PC-3 (cell line): ENCODE measurements at regions not wholly inside any gene's neighbourhood (a gene's known extent, or its start where the extent isn't known, plus 50 kb on each side); places are given as distances from the start of the nearest gene placed in this dataset.

Experiments used
- EZH2 ChIP-seq: fragments of 300-600 bp; sonication (generic); IDR thresholded peaks from one replicate; pipeline ENCODE4 v1.6.1; 2017; ENCODE audit warnings: antibody characterized with exemption, mild to moderate bottlenecking, low read length; ENCODE audit not compliant: unreplicated experiment
- EZH2phosphoT487 ChIP-seq: fragments of 300-600 bp; sonication (generic); IDR thresholded peaks from 2 replicates; pipeline ENCODE4 v1.6.1; 2018; ENCODE audit warnings: mild to moderate bottlenecking, antibody characterized with exemption, low read length, borderline replicate concordance
- TF ChIP-seq, protein P1 (sequence below): fragments of 300-600 bp; sonication (generic); conservative IDR thresholded peaks from 2 replicates; pipeline ENCODE4 v1.5.1; 2017; ENCODE audit warnings: antibody characterized with exemption, low read depth, mild to moderate bottlenecking, low read length

DNA sequence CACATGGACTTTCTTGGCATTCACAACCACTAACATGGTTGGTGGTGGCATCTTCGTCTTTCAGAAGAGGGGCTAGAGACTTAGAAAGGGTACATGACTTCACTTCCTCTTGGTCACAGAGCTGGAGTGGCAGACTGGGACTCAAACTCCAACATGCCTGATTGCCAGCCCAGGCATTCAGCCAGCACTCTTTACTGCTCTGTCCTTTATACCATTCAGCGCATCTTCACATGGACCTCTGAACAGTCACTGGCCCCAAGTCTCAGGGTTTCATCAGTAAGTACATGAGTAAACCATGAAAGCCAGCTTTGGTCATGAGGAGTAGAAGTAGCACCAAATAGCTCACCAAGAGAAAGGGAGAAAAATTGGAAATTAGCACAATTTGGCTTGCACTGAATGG is 148.4 kb upstream of the KLF14 start:
- TF ChIP-seq EZH2, result no peak
- TF ChIP-seq, protein P1, sequence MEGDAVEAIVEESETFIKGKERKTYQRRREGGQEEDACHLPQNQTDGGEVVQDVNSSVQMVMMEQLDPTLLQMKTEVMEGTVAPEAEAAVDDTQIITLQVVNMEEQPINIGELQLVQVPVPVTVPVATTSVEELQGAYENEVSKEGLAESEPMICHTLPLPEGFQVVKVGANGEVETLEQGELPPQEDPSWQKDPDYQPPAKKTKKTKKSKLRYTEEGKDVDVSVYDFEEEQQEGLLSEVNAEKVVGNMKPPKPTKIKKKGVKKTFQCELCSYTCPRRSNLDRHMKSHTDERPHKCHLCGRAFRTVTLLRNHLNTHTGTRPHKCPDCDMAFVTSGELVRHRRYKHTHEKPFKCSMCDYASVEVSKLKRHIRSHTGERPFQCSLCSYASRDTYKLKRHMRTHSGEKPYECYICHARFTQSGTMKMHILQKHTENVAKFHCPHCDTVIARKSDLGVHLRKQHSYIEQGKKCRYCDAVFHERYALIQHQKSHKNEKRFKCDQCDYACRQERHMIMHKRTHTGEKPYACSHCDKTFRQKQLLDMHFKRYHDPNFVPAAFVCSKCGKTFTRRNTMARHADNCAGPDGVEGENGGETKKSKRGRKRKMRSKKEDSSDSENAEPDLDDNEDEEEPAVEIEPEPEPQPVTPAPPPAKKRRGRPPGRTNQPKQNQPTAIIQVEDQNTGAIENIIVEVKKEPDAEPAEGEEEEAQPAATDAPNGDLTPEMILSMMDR, result no peak
- TF ChIP-seq EZH2phosphoT487, result no peak
